ENCODE measurements at regions not wholly inside any gene's neighbourhood (a gene's known extent, or its start where the extent isn't known, plus 50 kb on each side); places are given as distances from the start of the nearest gene placed in this dataset.

- TF ChIP-seq EZH2 (IDR thresholded peaks at IDR 0.05) (no peak), CEBPB (IDR thresholded peaks at IDR 0.05; ENCODE audit: low read depth) (no peak), CTCF (IDR thresholded peaks at IDR 0.05 in 2 of 3, conservative IDR thresholded peaks at IDR 0.05 in 1 of 3; ENCODE audit: borderline replicate concordance in 1 of 3, insufficient read depth in 1 of 3, low read depth in 2 of 3, low read length in 2 of 3) (no peak), JUND (IDR thresholded peaks at IDR 0.05) (no peak), FOSL1 (IDR thresholded peaks at IDR 0.05; ENCODE audit: low read depth) (no peak), EZH2phosphoT487 (IDR thresholded peaks at IDR 0.05; ENCODE audit: borderline replicate concordance) (no peak), SRF (IDR thresholded peaks at IDR 0.05; ENCODE audit: low read depth) (no peak), RAD21 (IDR thresholded peaks at IDR 0.05; ENCODE audit: low read depth) (no peak), TCF7L2 (IDR thresholded peaks at IDR 0.05; ENCODE audit: borderline replicate concordance, extremely low read depth, insufficient read depth, insufficient read length) (no peak)
- TF ChIP-seq, protein P1, sequence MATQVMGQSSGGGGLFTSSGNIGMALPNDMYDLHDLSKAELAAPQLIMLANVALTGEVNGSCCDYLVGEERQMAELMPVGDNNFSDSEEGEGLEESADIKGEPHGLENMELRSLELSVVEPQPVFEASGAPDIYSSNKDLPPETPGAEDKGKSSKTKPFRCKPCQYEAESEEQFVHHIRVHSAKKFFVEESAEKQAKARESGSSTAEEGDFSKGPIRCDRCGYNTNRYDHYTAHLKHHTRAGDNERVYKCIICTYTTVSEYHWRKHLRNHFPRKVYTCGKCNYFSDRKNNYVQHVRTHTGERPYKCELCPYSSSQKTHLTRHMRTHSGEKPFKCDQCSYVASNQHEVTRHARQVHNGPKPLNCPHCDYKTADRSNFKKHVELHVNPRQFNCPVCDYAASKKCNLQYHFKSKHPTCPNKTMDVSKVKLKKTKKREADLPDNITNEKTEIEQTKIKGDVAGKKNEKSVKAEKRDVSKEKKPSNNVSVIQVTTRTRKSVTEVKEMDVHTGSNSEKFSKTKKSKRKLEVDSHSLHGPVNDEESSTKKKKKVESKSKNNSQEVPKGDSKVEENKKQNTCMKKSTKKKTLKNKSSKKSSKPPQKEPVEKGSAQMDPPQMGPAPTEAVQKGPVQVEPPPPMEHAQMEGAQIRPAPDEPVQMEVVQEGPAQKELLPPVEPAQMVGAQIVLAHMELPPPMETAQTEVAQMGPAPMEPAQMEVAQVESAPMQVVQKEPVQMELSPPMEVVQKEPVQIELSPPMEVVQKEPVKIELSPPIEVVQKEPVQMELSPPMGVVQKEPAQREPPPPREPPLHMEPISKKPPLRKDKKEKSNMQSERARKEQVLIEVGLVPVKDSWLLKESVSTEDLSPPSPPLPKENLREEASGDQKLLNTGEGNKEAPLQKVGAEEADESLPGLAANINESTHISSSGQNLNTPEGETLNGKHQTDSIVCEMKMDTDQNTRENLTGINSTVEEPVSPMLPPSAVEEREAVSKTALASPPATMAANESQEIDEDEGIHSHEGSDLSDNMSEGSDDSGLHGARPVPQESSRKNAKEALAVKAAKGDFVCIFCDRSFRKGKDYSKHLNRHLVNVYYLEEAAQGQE (IDR thresholded peaks at IDR 0.05; ENCODE audit: low read depth) = no peak
Observed at GRCh38 chr2:17122887-17123501, 395.2 kb downstream of the RAD51AP2 start.

Measured in HCT116 (cell line).